ENCODE measurements at regions not wholly inside any gene's neighbourhood (a gene's known extent, or its start where the extent isn't known, plus 50 kb on each side); places are given as distances from the start of the nearest gene placed in this dataset.

DNA sequence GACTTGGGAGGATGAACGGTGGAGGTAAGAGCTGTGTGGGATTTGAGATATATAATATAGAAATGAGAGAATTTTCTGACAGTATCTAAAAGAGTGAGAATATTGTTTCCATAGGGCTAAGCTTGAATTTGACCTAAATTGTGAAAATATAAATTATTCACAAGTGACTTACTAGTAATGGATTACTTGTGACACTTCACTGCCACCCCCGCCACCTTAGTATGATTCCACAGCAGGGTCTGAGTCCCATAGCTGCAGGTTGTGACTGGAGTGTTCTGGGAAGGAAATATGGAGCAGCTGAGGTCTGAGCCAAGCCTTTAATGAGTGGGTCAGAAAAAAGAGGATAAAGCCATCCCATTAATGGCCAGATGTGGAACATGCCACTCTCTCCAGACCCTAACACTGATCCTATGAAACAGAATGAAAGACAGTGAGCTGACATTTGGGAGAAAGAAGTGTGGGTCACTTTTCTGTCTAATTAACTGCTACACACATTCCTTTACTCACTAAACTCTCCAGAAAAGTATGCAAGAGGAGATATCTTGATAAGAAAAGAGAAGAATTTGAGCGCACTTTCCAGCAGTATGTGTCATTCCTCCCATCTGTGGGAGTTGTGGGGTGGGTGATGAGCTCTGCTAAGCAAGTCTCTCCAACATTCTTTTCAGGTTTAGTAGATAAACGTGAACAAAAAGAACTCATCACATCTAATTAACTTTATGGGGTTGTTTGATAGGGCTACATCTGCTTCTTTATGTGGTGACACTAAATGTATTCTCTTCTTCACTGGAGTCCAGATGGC, 1193.4 kb downstream of the SORCS3 start:
- no peak overlapping the region for H3K27ac ChIP-seq
- H3K4me3 ChIP-seq, result no peak overlapping the region
- intact Hi-C loops (cut with DNase I), result no loop called here
- H3K9me3 ChIP-seq, result no peaks in the 10 kb centered on the region
- H3K36me3 ChIP-seq, result no peaks in the 10 kb centered on the region
- 46% methylated on average over 3 of the region's 4 CpGs for WGBS (ENCODE audit: insufficient coverage, low coverage, low lambda C conversion rate, missing lambda C conversion rate)
- ATAC-seq, result no peak
- DNase-seq, result no peak
- no peaks in the 10 kb centered on the region for H3K27me3 ChIP-seq
- TF ChIP-seq, protein P1, sequence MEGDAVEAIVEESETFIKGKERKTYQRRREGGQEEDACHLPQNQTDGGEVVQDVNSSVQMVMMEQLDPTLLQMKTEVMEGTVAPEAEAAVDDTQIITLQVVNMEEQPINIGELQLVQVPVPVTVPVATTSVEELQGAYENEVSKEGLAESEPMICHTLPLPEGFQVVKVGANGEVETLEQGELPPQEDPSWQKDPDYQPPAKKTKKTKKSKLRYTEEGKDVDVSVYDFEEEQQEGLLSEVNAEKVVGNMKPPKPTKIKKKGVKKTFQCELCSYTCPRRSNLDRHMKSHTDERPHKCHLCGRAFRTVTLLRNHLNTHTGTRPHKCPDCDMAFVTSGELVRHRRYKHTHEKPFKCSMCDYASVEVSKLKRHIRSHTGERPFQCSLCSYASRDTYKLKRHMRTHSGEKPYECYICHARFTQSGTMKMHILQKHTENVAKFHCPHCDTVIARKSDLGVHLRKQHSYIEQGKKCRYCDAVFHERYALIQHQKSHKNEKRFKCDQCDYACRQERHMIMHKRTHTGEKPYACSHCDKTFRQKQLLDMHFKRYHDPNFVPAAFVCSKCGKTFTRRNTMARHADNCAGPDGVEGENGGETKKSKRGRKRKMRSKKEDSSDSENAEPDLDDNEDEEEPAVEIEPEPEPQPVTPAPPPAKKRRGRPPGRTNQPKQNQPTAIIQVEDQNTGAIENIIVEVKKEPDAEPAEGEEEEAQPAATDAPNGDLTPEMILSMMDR (IDR thresholded peaks at IDR 0.05), result no peak
- TF ChIP-seq POLR2A (IDR thresholded peaks at IDR 0.05), result no peak
- H3K4me1 ChIP-seq, result no peaks in the 10 kb centered on the region

DNA sequence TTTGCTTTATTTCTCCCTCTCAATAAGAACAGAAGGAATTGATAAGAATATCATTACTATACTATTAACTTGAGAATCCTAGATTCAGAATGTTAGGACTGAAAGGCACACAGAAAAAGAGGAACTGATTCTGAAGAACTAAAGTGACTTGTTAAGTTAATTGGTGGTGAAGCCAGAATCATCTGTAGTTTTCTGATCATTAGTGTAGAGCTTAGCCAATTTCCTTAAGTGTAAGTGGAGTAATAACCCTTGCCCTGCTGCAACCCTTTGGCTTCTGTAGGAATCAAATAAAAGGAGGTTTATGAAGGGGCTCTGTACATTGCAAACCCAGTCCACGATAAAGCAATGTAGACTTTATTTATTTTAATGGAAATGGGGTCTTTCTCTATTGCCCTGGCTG, 1186.0 kb downstream of the SORCS3 start:
- TF ChIP-seq POLR2A (IDR thresholded peaks at IDR 0.05), result no peak
- TF ChIP-seq, protein P1 (IDR thresholded peaks at IDR 0.05), result no peak
- Histone ChIP-seq H3K36me3 (no peaks in the 10 kb centered on the region), H3K4me1 (no peaks in the 10 kb centered on the region), H3K27ac (no peak overlapping the region), H3K9me3 (no peaks in the 10 kb centered on the region), H3K4me3 (no peak overlapping the region), H3K27me3 (no peaks in the 10 kb centered on the region)
- no peak for ATAC-seq
- intact Hi-C loops (cut with DNase I), result no loop called here
- WGBS (ENCODE audit: insufficient coverage, low coverage, low lambda C conversion rate, missing lambda C conversion rate), result 25% methylated on average over 1 of the region's 1 CpG
- DNase-seq, result no peak

DNA sequence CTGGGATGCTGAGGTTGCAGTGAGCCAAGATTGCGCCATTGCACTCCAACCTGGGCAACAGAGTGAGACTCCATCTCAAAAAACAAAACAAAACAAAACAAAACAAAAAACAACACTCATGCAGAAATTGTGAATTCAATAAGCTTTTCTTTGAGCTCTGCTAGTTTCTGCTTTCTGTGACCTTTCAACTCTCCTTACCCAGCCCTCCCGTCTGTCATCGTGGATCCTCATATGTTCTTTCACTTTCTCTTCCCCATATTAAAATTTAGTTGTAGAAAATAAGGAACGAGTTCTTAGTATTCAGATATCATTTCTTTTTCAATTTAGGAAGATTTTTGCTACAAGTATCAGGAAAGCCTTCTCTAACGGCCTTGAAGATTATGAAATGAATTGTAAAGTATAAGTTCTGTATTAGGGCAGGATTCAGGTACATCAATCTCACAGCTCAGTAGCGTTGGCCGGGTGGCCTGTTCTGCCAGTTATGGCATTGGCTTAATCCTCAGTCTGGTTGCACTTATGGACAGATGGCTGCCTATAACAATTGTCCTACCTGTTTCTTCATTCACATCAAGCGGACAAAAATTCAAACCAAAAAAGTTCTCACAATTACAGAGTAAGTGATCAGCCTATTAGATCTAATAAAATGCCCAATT, 1167.0 kb downstream of the SORCS3 start:
- no peak overlapping the region for H3K4me3 ChIP-seq
- no peaks in the 10 kb centered on the region for H3K4me1 ChIP-seq
- WGBS (ENCODE audit: insufficient coverage, low coverage, low lambda C conversion rate, missing lambda C conversion rate), result 56% methylated on average over 8 of the region's 8 CpGs
- no peaks in the 10 kb centered on the region for H3K9me3 ChIP-seq
- H3K27ac ChIP-seq, result no peak overlapping the region
- intact Hi-C loops (cut with DNase I), result no loop called here
- DNase-seq (no peak), ATAC-seq (peak in 2 of 4 donors; percentile 36 to 50)
- no peak for TF ChIP-seq POLR2A (IDR thresholded peaks at IDR 0.05)
- TF ChIP-seq, protein P1 (IDR thresholded peaks at IDR 0.05), result no peak
- no peaks in the 10 kb centered on the region for H3K27me3 ChIP-seq
- H3K36me3 ChIP-seq, result no peaks in the 10 kb centered on the region

DNA sequence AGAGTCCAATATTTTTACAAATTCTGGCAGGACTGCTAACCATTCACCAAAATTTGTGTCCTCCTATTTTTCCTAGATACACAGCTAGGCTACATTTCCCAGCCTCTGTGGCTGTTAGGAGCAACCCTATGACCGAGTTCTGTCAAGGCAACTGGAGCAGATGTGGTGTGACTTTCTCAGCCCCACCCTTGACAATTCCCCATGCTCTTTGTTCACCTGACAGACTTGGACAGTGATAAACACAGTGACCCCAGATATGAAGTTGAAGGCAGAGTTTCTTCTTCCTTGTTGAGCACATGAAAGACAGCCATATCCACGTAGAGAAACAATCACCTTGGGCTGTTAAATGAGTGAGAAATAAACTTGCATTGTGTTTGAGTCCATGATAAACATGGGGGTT, 1162.1 kb downstream of the SORCS3 start:
- WGBS (ENCODE audit: insufficient coverage, low coverage, low lambda C conversion rate, missing lambda C conversion rate), result 26% methylated on average over 2 of the region's 2 CpGs
- Histone ChIP-seq H3K9me3 (no peaks in the 10 kb centered on the region), H3K36me3 (no peaks in the 10 kb centered on the region), H3K27me3 (no peaks in the 10 kb centered on the region), H3K4me3 (no peak overlapping the region), H3K27ac (no peak overlapping the region), H3K4me1 (no peaks in the 10 kb centered on the region)
- ATAC-seq (no peak), DNase-seq (no peak)
- intact Hi-C loops (cut with DNase I), result no loop called here
- no peak for TF ChIP-seq POLR2A (IDR thresholded peaks at IDR 0.05)
- TF ChIP-seq, protein P1 (IDR thresholded peaks at IDR 0.05), result no peak

Measured in right lobe of liver (tissue), 6 donors.